NK-92 treated with Interleukin-12 subunit alpha and Interleukin-12 subunit beta, amount 100 ng/mL, for 24 hours (cell line): ENCODE measurements at regions not wholly inside any gene's neighbourhood (a gene's known extent, or its start where the extent isn't known, plus 50 kb on each side); places are given as distances from the start of the nearest gene placed in this dataset.

Experiments
- DNase-seq: peaks from one replicate; lab custom pipeline; 2025; lab: John Stamatoyannopoulos, UW

- DNase-seq, result no peak
Observed at GRCh38 chr16:86683441-86684194, 105.3 kb downstream of the FOXL1 start.

- DNase-seq, result no peak
Observed at GRCh38 chr16:86685076-86685475, 106.7 kb downstream of the FOXL1 start.

GRCh38 chr16:86690970-86691369, 112.6 kb downstream of the FOXL1 start:
- no peak for DNase-seq

GRCh38 chr16:86692426-86692825, 114.1 kb downstream of the FOXL1 start:
- DNase-seq, result no peak

GRCh38 chr16:86693033-86693432, 114.7 kb downstream of the FOXL1 start:
- DNase-seq, result no peak

- no peak for DNase-seq
Observed at GRCh38 chr16:86697715-86698114, 119.4 kb downstream of the FOXL1 start.

- DNase-seq, result no peak
Observed at GRCh38 chr16:86700046-86700945, 121.9 kb downstream of the FOXL1 start.

- DNase-seq, result no peak
Observed at GRCh38 chr16:86701286-86701975, 123.1 kb downstream of the FOXL1 start.

GRCh38 chr16:86702824-86703588, 124.7 kb downstream of the FOXL1 start:
- no peak for DNase-seq

GRCh38 chr16:86704516-86704915, 126.2 kb downstream of the FOXL1 start:
- no peak for DNase-seq

- DNase-seq, result no peak
Observed at GRCh38 chr16:86706726-86707125, 128.4 kb downstream of the FOXL1 start.

GRCh38 chr16:86707171-86707570, 128.8 kb downstream of the FOXL1 start:
- DNase-seq, result no peak

GRCh38 chr16:86707581-86707980, 129.2 kb downstream of the FOXL1 start:
- no peak for DNase-seq

- no peak for DNase-seq
Observed at GRCh38 chr16:86708431-86708830, 130.1 kb downstream of the FOXL1 start.

- no peak for DNase-seq
Observed at GRCh38 chr16:86709103-86709502, 130.8 kb downstream of the FOXL1 start.

- DNase-seq, result no peak
Observed at GRCh38 chr16:86709902-86710601, 131.7 kb downstream of the FOXL1 start.

- DNase-seq, result no peak
Observed at GRCh38 chr16:86710602-86710950, 132.2 kb downstream of the FOXL1 start.

GRCh38 chr16:86712158-86713009, 134.0 kb downstream of the FOXL1 start:
- DNase-seq, result no peak

- DNase-seq, result no peak
Observed at GRCh38 chr16:86713021-86713631, 134.8 kb downstream of the FOXL1 start.

- DNase-seq, result no peak
Observed at GRCh38 chr16:86714166-86714565, 135.8 kb downstream of the FOXL1 start.
